Endothelial cell of umbilical vein (primary cell): ENCODE measurements at regions not wholly inside any gene's neighbourhood (a gene's known extent, or its start where the extent isn't known, plus 50 kb on each side); places are given as distances from the start of the nearest gene placed in this dataset.

Experiments used
- BruUV-seq: library from RNA; stranded (reverse); fragments of 400-500 nt; replicated peaks from 2 replicates; lab custom pipeline; 2021; lab: Mats Ljungman, UMichigan
- CTCF ChIA-PET: fragments of 300-600, 350-600 bp; sonication (Branson Sonifier 250); formaldehyde crosslinking; loops from one replicate; lab custom pipeline; 2021; ENCODE audit warnings: antibody characterized with exemption, inconsistent platforms; lab: Charles Lee
- POLR2A ChIA-PET: fragments of 300-600, 350-600 bp; sonication (Branson Sonifier 250); formaldehyde crosslinking; loops from one replicate; lab custom pipeline; 2021; ENCODE audit warnings: antibody characterized with exemption, inconsistent platforms; lab: Charles Lee
- DNase-seq: peaks from one replicate; pipeline ENCODE4 v3.0.0-alpha.2; 2011; ENCODE audit warnings: low read depth, low spot score
- FAIRE-seq: peaks from 2 replicates; lab custom pipeline; 2011; peaks lifted over from hg19 to GRCh38; lab: Jason Lieb, UNC
- H2AFZ ChIP-seq: 2 replicates; pipeline ENCODE4 v1.6.0; 2012; ENCODE audit warnings: low read depth, low read length, control low read depth, inconsistent platforms
- H3K27ac ChIP-seq: 2 replicates; pipeline ENCODE4 v1.5.1; 2011; ENCODE audit warnings: low read depth, mild to moderate bottlenecking, control low read depth, low read length, moderate library complexity; ENCODE audit not compliant: insufficient read depth
- H3K27me3 ChIP-seq, 2 experiments: 2 replicates each; pipeline versions ENCODE4 v1.6.0 to v1.6.1; 2011; ENCODE audit warnings: low read length in 2 of 2, mixed read lengths in 1 of 2; ENCODE audit not compliant: control insufficient read depth in 2 of 2, insufficient read depth in 2 of 2
- H3K36me3 ChIP-seq, 2 experiments: 2 replicates in 1 of 2; 3 replicates in 1 of 2; pipeline ENCODE4 v1.5.1; 2011; ENCODE audit warnings: low read length in 2 of 2, mild to moderate bottlenecking in 1 of 2, moderate library complexity in 1 of 2; ENCODE audit not compliant: control insufficient read depth in 2 of 2, insufficient read depth in 2 of 2; ENCODE audit errors: extremely low read depth in 1 of 2
- H3K4me1 ChIP-seq: 3 replicates; pipeline ENCODE4 v1.5.1; 2011; ENCODE audit warnings: mild to moderate bottlenecking, low read length; ENCODE audit not compliant: control insufficient read depth, insufficient read depth; ENCODE audit errors: extremely low read depth
- H3K4me2 ChIP-seq: 2 replicates; pipeline ENCODE4 v1.6.1; 2011; ENCODE audit warnings: low read length, control low read depth, mixed read lengths; ENCODE audit not compliant: insufficient read depth
- H3K4me3 ChIP-seq, 3 experiments: fragments of 200-600 bp in 1 of 3; sonication (generic), shearing (Covaris generic) in 1 of 3; replicated peaks in 1 of 3; 2 replicates each; pipeline ENCODE4 v1.5.1; 2011 to 2016; ENCODE audit warnings: control low read depth in 3 of 3, low read length in 3 of 3, mild to moderate bottlenecking in 2 of 3, inconsistent platforms in 1 of 3, low read depth in 1 of 3, moderate library complexity in 1 of 3; ENCODE audit not compliant: insufficient read depth in 1 of 3
- H3K79me2 ChIP-seq: 2 replicates; pipeline ENCODE4 v1.6.0; 2012; ENCODE audit warnings: low read length, inconsistent platforms; ENCODE audit not compliant: control insufficient read depth, insufficient read depth
- H3K9ac ChIP-seq: replicated peaks from 2 replicates; pipeline ENCODE3; 2011; ENCODE audit warnings: low read length, control low read depth; ENCODE audit not compliant: insufficient read depth; ENCODE audit errors: extremely low read depth
- H3K9me1 ChIP-seq: replicated peaks from 3 replicates; pipeline ENCODE4 v1.6.0; 2011; ENCODE audit warnings: mild to moderate bottlenecking, low read length; ENCODE audit not compliant: control insufficient read depth, insufficient read depth; ENCODE audit errors: extremely low read depth
- H3K9me3 ChIP-seq: replicated peaks from 2 replicates; pipeline ENCODE4 v1.5.1; 2012; ENCODE audit warnings: low read length, inconsistent platforms; ENCODE audit not compliant: control insufficient read depth, insufficient read depth
- H4K20me1 ChIP-seq: replicated peaks from 2 replicates; pipeline ENCODE3; 2011; ENCODE audit warnings: mild to moderate bottlenecking, low read length; ENCODE audit not compliant: control insufficient read depth, insufficient read depth; ENCODE audit errors: extremely low read depth
- EZH2 ChIP-seq: IDR thresholded peaks from 2 replicates; pipeline ENCODE4 v1.6.1; 2012; ENCODE audit warnings: borderline replicate concordance, low read depth, mild to moderate bottlenecking, moderate library complexity, low read length, inconsistent platforms; ENCODE audit not compliant: severe bottlenecking
- FOS ChIP-seq: IDR thresholded peaks from 2 replicates; pipeline ENCODE4 v1.6.1; 2011; ENCODE audit warnings: mild to moderate bottlenecking, low read length, moderate library complexity, borderline replicate concordance; ENCODE audit not compliant: insufficient read depth
- GATA2 ChIP-seq: IDR thresholded peaks from 2 replicates; pipeline ENCODE4 v1.7.0; 2011; ENCODE audit warnings: low read depth, mild to moderate bottlenecking, moderate library complexity, mixed read lengths, low read length; ENCODE audit not compliant: insufficient read length, insufficient read depth
- JUN ChIP-seq: IDR thresholded peaks from 2 replicates; pipeline ENCODE4 v1.6.1; 2011; ENCODE audit warnings: borderline replicate concordance, low read depth; ENCODE audit not compliant: insufficient read length, insufficient read depth
- POLR2AphosphoS5 ChIP-seq: IDR thresholded peaks from 2 replicates; pipeline ENCODE4 v1.6.1; 2012; ENCODE audit warnings: low read depth, mild to moderate bottlenecking, control low read depth, low read length, moderate library complexity; ENCODE audit not compliant: insufficient read depth
- dilution Hi-C: fragments of 300-500 bp; cut with MboI; formaldehyde crosslinking; loops from one replicate; pipeline ENCODE4 v1.15.0; 2019; ENCODE audit warnings: low sequenced_read_pairs; ENCODE audit not compliant: extremely low pct_ligation_motif_present
- intact Hi-C: fragments of 100-400 bp; cut with micrococcal nuclease; formaldehyde crosslinking; loops from one replicate; pipeline ENCODE4 v1.10.0; 2022
- TF ChIP-seq, protein P1 (sequence below), 2 donors: IDR thresholded peaks; 1 replicate in 1 of 2; 2 replicates in 1 of 2; pipeline ENCODE4 v1.5.1; 2011; ENCODE audit warnings: low read length in 2 of 2, mild to moderate bottlenecking in 2 of 2, moderate library complexity in 2 of 2, control low read depth in 1 of 2, inconsistent platforms in 1 of 2, low read depth in 1 of 2; ENCODE audit not compliant: insufficient read depth in 1 of 2; ENCODE audit errors: extremely low read depth in 1 of 2

DNA sequence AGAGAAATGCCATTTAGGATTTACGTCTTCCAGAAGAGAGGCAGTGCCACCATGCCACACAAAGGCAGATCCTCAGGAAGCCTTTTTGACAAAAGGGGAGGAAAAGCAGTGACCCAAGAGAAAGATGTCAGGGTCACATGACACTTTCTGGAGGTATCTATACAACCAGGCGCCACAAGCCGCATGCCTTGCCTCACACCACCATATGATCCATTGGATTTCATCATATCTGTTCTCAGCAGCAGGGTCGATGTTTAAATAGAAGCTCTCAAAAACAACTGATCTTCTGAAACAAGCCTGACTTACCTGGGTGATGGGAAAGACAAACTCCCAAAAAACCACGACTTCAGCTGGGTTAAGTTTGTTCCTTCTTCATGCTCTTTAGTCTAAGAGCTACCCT lies 52.5 kb upstream of the UNC5B start:
- H2AFZ ChIP-seq: no peak overlapping the region
- dilution Hi-C loops (no loop called here), intact Hi-C loops (no loop called here)
- no peaks in the 10 kb centered on the region for H3K9me3 ChIP-seq
- ChIA-PET CTCF (interaction anchor here (1.1 to 1.5 kb wide), 2 partner anchors 10 to 11 kb away, joined by 3 to 4 read pairs; no protein-coding TSS in a partner anchor), POLR2A (no interaction called here)
- no peak overlapping the region for H3K9ac ChIP-seq
- TF ChIP-seq POLR2AphosphoS5 (no peak), FOS (no peak), GATA2 (no peak), JUN (no peak), EZH2 (no peak)
- TF ChIP-seq, protein P1, sequence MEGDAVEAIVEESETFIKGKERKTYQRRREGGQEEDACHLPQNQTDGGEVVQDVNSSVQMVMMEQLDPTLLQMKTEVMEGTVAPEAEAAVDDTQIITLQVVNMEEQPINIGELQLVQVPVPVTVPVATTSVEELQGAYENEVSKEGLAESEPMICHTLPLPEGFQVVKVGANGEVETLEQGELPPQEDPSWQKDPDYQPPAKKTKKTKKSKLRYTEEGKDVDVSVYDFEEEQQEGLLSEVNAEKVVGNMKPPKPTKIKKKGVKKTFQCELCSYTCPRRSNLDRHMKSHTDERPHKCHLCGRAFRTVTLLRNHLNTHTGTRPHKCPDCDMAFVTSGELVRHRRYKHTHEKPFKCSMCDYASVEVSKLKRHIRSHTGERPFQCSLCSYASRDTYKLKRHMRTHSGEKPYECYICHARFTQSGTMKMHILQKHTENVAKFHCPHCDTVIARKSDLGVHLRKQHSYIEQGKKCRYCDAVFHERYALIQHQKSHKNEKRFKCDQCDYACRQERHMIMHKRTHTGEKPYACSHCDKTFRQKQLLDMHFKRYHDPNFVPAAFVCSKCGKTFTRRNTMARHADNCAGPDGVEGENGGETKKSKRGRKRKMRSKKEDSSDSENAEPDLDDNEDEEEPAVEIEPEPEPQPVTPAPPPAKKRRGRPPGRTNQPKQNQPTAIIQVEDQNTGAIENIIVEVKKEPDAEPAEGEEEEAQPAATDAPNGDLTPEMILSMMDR (IDR thresholded peaks at IDR 0.05; ENCODE audit: extremely low read depth in 1 of 2, insufficient read depth in 1 of 2, low read depth in 1 of 2, low read length in 2 of 2): no peak
- FAIRE-seq: no peak
- no peak overlapping the region for H3K4me3 ChIP-seq
- peaks cover 0 to 13% of the 10 kb centered on the region in 2 experiments for H3K27me3 ChIP-seq
- H3K79me2 ChIP-seq: no peaks in the 10 kb centered on the region
- no peaks in the 10 kb centered on the region for H4K20me1 ChIP-seq
- no peaks in the 10 kb centered on the region for H3K4me1 ChIP-seq
- no peaks in the 10 kb centered on the region for H3K36me3 ChIP-seq
- no peak overlapping the region for H3K27ac ChIP-seq
- no peak overlapping the region for H3K4me2 ChIP-seq
- BruUV-seq: no TSS peak
- DNase-seq: no peak
- H3K9me1 ChIP-seq: no peaks in the 10 kb centered on the region
